GM12878 (cell line): ENCODE measurements at regions not wholly inside any gene's neighbourhood (a gene's known extent, or its start where the extent isn't known, plus 50 kb on each side); places are given as distances from the start of the nearest gene placed in this dataset.

ENCODE experiments used
- ATAC-seq: fragments of 200-7000 bp; cut with Tn5 transposase; 3 replicates; pipeline ENCODE4 v1.9.1; 2020; ENCODE audit warnings: mild to moderate bottlenecking, moderate library complexity
- BruUV-seq: library from RNA; stranded (reverse); fragments of 400-500 nt; replicated peaks from 2 replicates; lab custom pipeline; 2021; lab: Mats Ljungman, UMichigan
- CTCF ChIA-PET: fragments of 300-600 bp; sonication (Branson Sonifier 250); formaldehyde crosslinking; extraction: SDS; loops from one replicate; lab custom pipeline; 2021; ENCODE audit warnings: inconsistent platforms; lab: Yijun Ruan, JAX
- POLR2A ChIA-PET: fragments of 350-600 bp; formaldehyde crosslinking; extraction: SDS; loops from one replicate; lab custom pipeline; 2021; ENCODE audit warnings: inconsistent platforms; lab: Charles Lee
- RAD21 ChIA-PET: fragments of 300-600 bp; sonication (Branson Sonifier 250); formaldehyde crosslinking; loops from one replicate; lab custom pipeline; 2023; ENCODE audit warnings: antibody characterized with exemption; ENCODE audit not compliant: unreplicated experiment; lab: Charles Lee
- SMC1A ChIA-PET: fragments of 300-600 bp; sonication (Branson Sonifier 250); formaldehyde crosslinking; loops from one replicate; lab custom pipeline; 2023; ENCODE audit not compliant: unreplicated experiment, uncharacterized antibody; lab: Charles Lee
- DNase-seq: peaks from one replicate; pipeline ENCODE4 v3.0.0-alpha.2; 2011; ENCODE audit warnings: low read depth, low spot score
- FAIRE-seq: peaks from 3 replicates; lab custom pipeline; 2011; peaks lifted over from hg19 to GRCh38; lab: Jason Lieb, UNC
- H2AFZ ChIP-seq: 2 replicates; pipeline ENCODE4 v1.6.0; 2011; ENCODE audit warnings: low read depth, low read length, control low read depth; ENCODE audit not compliant: control insufficient read depth
- H3K27ac ChIP-seq: 2 replicates; pipeline ENCODE4 v1.5.1; 2011; ENCODE audit warnings: control low read depth; ENCODE audit not compliant: control insufficient read depth, insufficient read depth
- H3K27me3 ChIP-seq, 2 experiments: replicated peaks in 1 of 2; 2 replicates each; pipeline versions ENCODE4 v1.6.0 to v1.6.1; 2011; ENCODE audit warnings: low read length in 1 of 2; ENCODE audit not compliant: control insufficient read depth in 2 of 2, insufficient read depth in 2 of 2
- H3K36me3 ChIP-seq, 2 experiments: 2 replicates each; pipeline ENCODE4 v1.5.1; 2011; ENCODE audit warnings: low read length in 1 of 2; ENCODE audit not compliant: control insufficient read depth in 2 of 2, insufficient read depth in 2 of 2
- H3K4me1 ChIP-seq: 2 replicates; pipeline ENCODE4 v1.6.1; 2011; ENCODE audit warnings: mild to moderate bottlenecking, low read length, moderate library complexity, mixed read lengths; ENCODE audit not compliant: control insufficient read depth, insufficient read depth
- H3K4me2 ChIP-seq: 2 replicates; pipeline ENCODE4 v1.6.0; 2011; ENCODE audit warnings: control low read depth; ENCODE audit not compliant: control insufficient read depth, insufficient read depth
- H3K4me3 ChIP-seq: fragments of 200-600 bp; sonication (generic); 2 replicates; pipeline ENCODE4 v1.5.1; 2016
- H3K79me2 ChIP-seq: 2 replicates; pipeline ENCODE4 v1.6.0; 2011; ENCODE audit warnings: low read length; ENCODE audit not compliant: control insufficient read depth, insufficient read depth
- H3K9ac ChIP-seq: 2 replicates; pipeline ENCODE4 v1.8.0; 2011; ENCODE audit warnings: low read length, control low read depth, mixed read lengths; ENCODE audit not compliant: control insufficient read depth, insufficient read depth
- H3K9me3 ChIP-seq: replicated peaks from 3 replicates; pipeline ENCODE4 v1.5.1; 2011; ENCODE audit warnings: mild to moderate bottlenecking, low read length; ENCODE audit not compliant: control insufficient read depth, insufficient read depth
- H4K20me1 ChIP-seq: 2 replicates; pipeline ENCODE4 v1.6.0; 2011; ENCODE audit not compliant: control insufficient read depth, insufficient read depth
- ATF2 ChIP-seq: IDR thresholded peaks from 2 replicates; pipeline ENCODE4 v1.6.1; 2012; ENCODE audit warnings: low read length, inconsistent platforms
- E2F8 ChIP-seq: fragments of 450-650 bp; IDR thresholded peaks from 2 replicates; pipeline ENCODE4 v1.6.1; 2018; ENCODE audit warnings: mild to moderate bottlenecking, low read depth, moderate library complexity; ENCODE audit not compliant: partially characterized antibody
- EED ChIP-seq: sonication (generic); IDR thresholded peaks from 2 replicates; pipeline ENCODE4 v1.6.1; 2016; ENCODE audit warnings: antibody characterized with exemption, low read depth
- ELK1 ChIP-seq: IDR thresholded peaks from 2 replicates; pipeline ENCODE4 v1.6.1; 2012; ENCODE audit warnings: low read depth, low read length, improper control_type of control experiment
- IRF4 ChIP-seq: IDR thresholded peaks from 2 replicates; pipeline ENCODE4 v1.6.1; 2011; ENCODE audit warnings: low read depth, low read length
- KDM1A ChIP-seq: fragments of 200-600 bp; sonication (generic); IDR thresholded peaks from 2 replicates; pipeline ENCODE4 v1.6.1; 2016; ENCODE audit warnings: borderline replicate concordance
- RAD21 ChIP-seq: IDR thresholded peaks from 2 replicates; pipeline ENCODE4 v1.6.1; 2011; ENCODE audit warnings: mild to moderate bottlenecking, low read depth, low read length, moderate library complexity; ENCODE audit not compliant: insufficient read depth
- RB1 ChIP-seq: fragments of 450-650 bp; formaldehyde crosslinking; IDR thresholded peaks from 2 replicates; pipeline ENCODE4 v1.6.1; 2017; ENCODE audit warnings: mild to moderate bottlenecking, borderline replicate concordance
- RELB ChIP-seq: fragments of 450-650 bp; IDR thresholded peaks from 2 replicates; pipeline ENCODE4 v1.6.1; 2017; ENCODE audit warnings: low read depth, mild to moderate bottlenecking, moderate library complexity
- RUNX3 ChIP-seq: IDR thresholded peaks from 2 replicates; pipeline ENCODE4 v1.6.1; 2012; ENCODE audit warnings: low read length, inconsistent platforms
- SIN3A ChIP-seq: IDR thresholded peaks from 2 replicates; pipeline ENCODE4 v1.6.1; 2012; ENCODE audit warnings: low read depth, low read length, improper control_type of control experiment
- SREBF1 ChIP-seq: IDR thresholded peaks from 2 replicates; pipeline ENCODE4 v1.6.1; 2012; ENCODE audit warnings: mild to moderate bottlenecking, low read length
- TARDBP ChIP-seq: IDR thresholded peaks from 2 replicates; pipeline ENCODE4 v1.6.1; 2016; ENCODE audit warnings: borderline replicate concordance
- TCF12 ChIP-seq: IDR thresholded peaks from 2 replicates; pipeline ENCODE4 v1.6.1; 2011; ENCODE audit warnings: low read depth, mild to moderate bottlenecking, low read length
- ZNF24 ChIP-seq: fragments of 450-650 bp; IDR thresholded peaks from 2 replicates; pipeline ENCODE4 v1.6.1; 2017; ENCODE audit warnings: antibody characterized with exemption, mild to moderate bottlenecking
- ZNF592 ChIP-seq: fragments of 450-650 bp; IDR thresholded peaks from 2 replicates; pipeline ENCODE4 v1.6.1; 2017; ENCODE audit warnings: mild to moderate bottlenecking, moderate library complexity
- in situ Hi-C: fragments of 300-500 bp; cut with MboI; formaldehyde crosslinking; loops from 9 replicates; pipeline ENCODE4 v1.14.3; 2018; ENCODE audit warnings: mixed read lengths
- intact Hi-C: fragments of 100-400 bp; cut with micrococcal nuclease; formaldehyde crosslinking; loops from one replicate; pipeline ENCODE4 v1.14.2; 2022; ENCODE audit not compliant: unreplicated experiment

GRCh38 chr3:145243875-145244274, 917.1 kb downstream of the PLOD2 start:
- Histone ChIP-seq H3K9ac (no peak overlapping the region), H3K4me1 (no peaks in the 10 kb centered on the region), H3K79me2 (no peaks in the 10 kb centered on the region), H3K4me2 (no peak overlapping the region), H3K4me3 (no peak overlapping the region), H3K27me3 (no peaks in the 10 kb centered on the region), H3K27ac (no peak overlapping the region), H3K36me3 (no peaks in the 10 kb centered on the region), H4K20me1 (no peaks in the 10 kb centered on the region), H2AFZ (no peak overlapping the region), H3K9me3 (no peaks in the 10 kb centered on the region)
- no peak for FAIRE-seq
- CTCF ChIA-PET = no interaction called here
- intact Hi-C loops (no loop called here), in situ Hi-C loops (no loop called here)
- RAD21 ChIA-PET = no interaction called here
- BruUV-seq = no TSS peak
- SMC1A ChIA-PET = no interaction called here
- POLR2A ChIA-PET = no interaction called here
- no peak for ATAC-seq
- DNase-seq = no peak
- TF ChIP-seq ATF2 = no peak
- TF ChIP-seq RELB = no peak
- no peak for TF ChIP-seq SREBF1
- TF ChIP-seq E2F8 = no peak
- TF ChIP-seq ZNF592 = no peak
- TF ChIP-seq TARDBP = no peak
- no peak for TF ChIP-seq RAD21
- no peak for TF ChIP-seq EED
- TF ChIP-seq SIN3A = no peak
- no peak for TF ChIP-seq TCF12
- no peak for TF ChIP-seq KDM1A
- TF ChIP-seq RB1 = no peak
- TF ChIP-seq ZNF24 = no peak
- no peak for TF ChIP-seq RUNX3
- TF ChIP-seq IRF4 = no peak
- no peak for TF ChIP-seq ELK1
